ENCODE measurements at regions not wholly inside any gene's neighbourhood (a gene's known extent, or its start where the extent isn't known, plus 50 kb on each side); places are given as distances from the start of the nearest gene placed in this dataset.

GRCh38 chr1:38456531-38456876, 403.1 kb downstream of the RRAGC start:
- TF ChIP-seq CTCF (IDR thresholded peaks at IDR 0.05; ENCODE audit: insufficient read depth, low read length, poor library complexity, severe bottlenecking) (no peak), EZH2phosphoT487 (conservative IDR thresholded peaks at IDR 0.05; ENCODE audit: low read length) (no peak)
